ENCODE measurements at regions not wholly inside any gene's neighbourhood (a gene's known extent, or its start where the extent isn't known, plus 50 kb on each side); places are given as distances from the start of the nearest gene placed in this dataset.

DNA sequence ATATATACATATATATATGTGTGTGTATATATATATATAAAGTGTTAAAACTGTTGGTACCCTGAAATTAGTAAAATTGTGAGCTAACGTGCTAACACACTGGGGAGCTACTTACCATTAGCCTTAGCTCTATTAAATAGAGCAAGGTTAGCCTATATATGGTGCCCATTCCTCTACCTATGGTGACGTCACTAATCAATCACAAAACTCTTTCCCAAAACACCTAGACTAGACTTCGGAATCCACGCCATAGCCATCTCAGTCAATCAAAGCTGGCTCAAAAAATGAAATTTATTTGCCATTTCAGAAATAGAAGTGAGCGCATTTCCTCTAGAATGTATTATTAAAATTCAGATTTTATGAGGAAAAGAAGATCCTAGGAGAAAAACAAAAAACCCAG is 229.0 kb upstream of the TENM3 start:
- TF ChIP-seq, protein P1, sequence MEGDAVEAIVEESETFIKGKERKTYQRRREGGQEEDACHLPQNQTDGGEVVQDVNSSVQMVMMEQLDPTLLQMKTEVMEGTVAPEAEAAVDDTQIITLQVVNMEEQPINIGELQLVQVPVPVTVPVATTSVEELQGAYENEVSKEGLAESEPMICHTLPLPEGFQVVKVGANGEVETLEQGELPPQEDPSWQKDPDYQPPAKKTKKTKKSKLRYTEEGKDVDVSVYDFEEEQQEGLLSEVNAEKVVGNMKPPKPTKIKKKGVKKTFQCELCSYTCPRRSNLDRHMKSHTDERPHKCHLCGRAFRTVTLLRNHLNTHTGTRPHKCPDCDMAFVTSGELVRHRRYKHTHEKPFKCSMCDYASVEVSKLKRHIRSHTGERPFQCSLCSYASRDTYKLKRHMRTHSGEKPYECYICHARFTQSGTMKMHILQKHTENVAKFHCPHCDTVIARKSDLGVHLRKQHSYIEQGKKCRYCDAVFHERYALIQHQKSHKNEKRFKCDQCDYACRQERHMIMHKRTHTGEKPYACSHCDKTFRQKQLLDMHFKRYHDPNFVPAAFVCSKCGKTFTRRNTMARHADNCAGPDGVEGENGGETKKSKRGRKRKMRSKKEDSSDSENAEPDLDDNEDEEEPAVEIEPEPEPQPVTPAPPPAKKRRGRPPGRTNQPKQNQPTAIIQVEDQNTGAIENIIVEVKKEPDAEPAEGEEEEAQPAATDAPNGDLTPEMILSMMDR (IDR thresholded peaks at IDR 0.05), result no peak
- no peak for TF ChIP-seq POLR2A (IDR thresholded peaks at IDR 0.05)

Data from heart left ventricle (tissue), 13 donors.